ENCODE measurements at regions not wholly inside any gene's neighbourhood (a gene's known extent, or its start where the extent isn't known, plus 50 kb on each side); places are given as distances from the start of the nearest gene placed in this dataset.

DNA sequence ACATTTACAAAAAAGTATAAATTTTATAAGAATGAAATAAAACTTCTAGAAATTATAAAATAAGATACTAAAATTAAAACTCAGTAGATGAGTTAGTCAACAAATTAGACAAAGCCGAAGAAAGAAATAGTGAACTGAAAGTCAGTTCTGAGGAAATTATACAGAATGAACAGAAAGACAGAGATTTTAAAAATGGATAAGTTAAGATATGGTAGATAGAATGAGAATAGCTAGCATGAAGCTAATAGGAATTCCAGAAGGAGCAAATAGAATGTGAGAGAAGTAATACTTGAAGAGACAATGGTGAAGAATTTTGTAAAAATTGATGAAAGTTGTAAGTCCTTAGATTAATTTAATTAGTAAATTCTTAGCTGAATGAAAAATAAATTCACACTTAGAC lies 430.4 kb upstream of the RUNX1 start:
- no peaks in the 10 kb centered on the region for H3K9me3 ChIP-seq (ENCODE audit: control insufficient read depth in 1 of 2, low read length in 2 of 2)

GRCh38 chr21:35479065-35479448 lies 430.0 kb upstream of the RUNX1 start:
- Histone ChIP-seq H3K36me3 (ENCODE audit: control insufficient read depth in 1 of 2, insufficient read depth in 2 of 2, low read length in 2 of 2) (no peaks in the 10 kb centered on the region), H3K4me1 (ENCODE audit: control insufficient read depth in 1 of 2, insufficient read depth in 2 of 2, low read length in 2 of 2) (peaks cover 0 to 5% of the 10 kb centered on the region in 2 donors), H3K9me3 (ENCODE audit: control insufficient read depth in 1 of 2, low read length in 2 of 2) (no peaks in the 10 kb centered on the region), H3K27me3 (ENCODE audit: control insufficient read depth in 1 of 2, insufficient read depth in 2 of 2, low read length in 2 of 2) (no peaks in the 10 kb centered on the region), H3K9ac (ENCODE audit: low read depth in 1 of 2, low read length in 2 of 2) (no peak overlapping the region), H3K27ac (ENCODE audit: low read depth, low read length) (no peak overlapping the region), H3K4me3 (ENCODE audit: low read depth in 1 of 2, low read length in 2 of 2) (no peak overlapping the region)

More for the DNA sequence above, 430.4 kb upstream of the RUNX1 start:
- Histone ChIP-seq H3K36me3 (ENCODE audit: control insufficient read depth in 1 of 2, insufficient read depth in 2 of 2, low read length in 2 of 2) (no peaks in the 10 kb centered on the region), H3K9ac (ENCODE audit: low read depth in 1 of 2, low read length in 2 of 2) (no peak overlapping the region), H3K27ac (ENCODE audit: low read depth, low read length) (no peak overlapping the region), H3K4me1 (ENCODE audit: control insufficient read depth in 1 of 2, insufficient read depth in 2 of 2, low read length in 2 of 2) (peaks cover 0 to 5% of the 10 kb centered on the region in 2 donors), H3K27me3 (ENCODE audit: control insufficient read depth in 1 of 2, insufficient read depth in 2 of 2, low read length in 2 of 2) (no peaks in the 10 kb centered on the region), H3K4me3 (ENCODE audit: low read depth in 1 of 2, low read length in 2 of 2) (no peak overlapping the region)

- Histone ChIP-seq H3K9ac (ENCODE audit: low read depth in 1 of 2, low read length in 2 of 2) (no peak overlapping the region), H3K27me3 (ENCODE audit: control insufficient read depth in 1 of 2, insufficient read depth in 2 of 2, low read length in 2 of 2) (no peaks in the 10 kb centered on the region), H3K36me3 (ENCODE audit: control insufficient read depth in 1 of 2, insufficient read depth in 2 of 2, low read length in 2 of 2) (no peaks in the 10 kb centered on the region), H3K9me3 (ENCODE audit: control insufficient read depth in 1 of 2, low read length in 2 of 2) (no peaks in the 10 kb centered on the region), H3K27ac (ENCODE audit: low read depth, low read length) (no peak overlapping the region), H3K4me1 (ENCODE audit: control insufficient read depth in 1 of 2, insufficient read depth in 2 of 2, low read length in 2 of 2) (peaks cover 0 to 5% of the 10 kb centered on the region in 2 donors), H3K4me3 (ENCODE audit: low read depth in 1 of 2, low read length in 2 of 2) (no peak overlapping the region)
Observed at GRCh38 chr21:35478161-35479064, 429.3 kb upstream of the RUNX1 start.

- peaks cover 0 to 5% of the 10 kb centered on the region in 2 donors for H3K4me1 ChIP-seq (ENCODE audit: control insufficient read depth in 1 of 2, insufficient read depth in 2 of 2, low read length in 2 of 2)
Observed at GRCh38 chr21:35477622-35478021, 428.5 kb upstream of the RUNX1 start.

GRCh38 chr21:35476621-35477395 lies 427.7 kb upstream of the RUNX1 start:
- peaks cover 0 to 5% of the 10 kb centered on the region in 2 donors for H3K4me1 ChIP-seq (ENCODE audit: control insufficient read depth in 1 of 2, insufficient read depth in 2 of 2, low read length in 2 of 2)
- no peaks in the 10 kb centered on the region for H3K36me3 ChIP-seq (ENCODE audit: control insufficient read depth in 1 of 2, insufficient read depth in 2 of 2, low read length in 2 of 2)
- H3K27me3 ChIP-seq (ENCODE audit: control insufficient read depth in 1 of 2, insufficient read depth in 2 of 2, low read length in 2 of 2) = no peaks in the 10 kb centered on the region
- no peak overlapping the region for H3K9ac ChIP-seq (ENCODE audit: low read depth in 1 of 2, low read length in 2 of 2)
- no peak overlapping the region for H3K4me3 ChIP-seq (ENCODE audit: low read depth in 1 of 2, low read length in 2 of 2)
- peak overlapping the region; percentile 5 for H3K27ac ChIP-seq (ENCODE audit: low read depth, low read length)
- no peaks in the 10 kb centered on the region for H3K9me3 ChIP-seq (ENCODE audit: control insufficient read depth in 1 of 2, low read length in 2 of 2)

More at GRCh38 chr21:35477622-35478021, 428.5 kb upstream of the RUNX1 start:
- Histone ChIP-seq H3K4me3 (ENCODE audit: low read depth in 1 of 2, low read length in 2 of 2) (no peak overlapping the region), H3K9me3 (ENCODE audit: control insufficient read depth in 1 of 2, low read length in 2 of 2) (no peaks in the 10 kb centered on the region), H3K36me3 (ENCODE audit: control insufficient read depth in 1 of 2, insufficient read depth in 2 of 2, low read length in 2 of 2) (no peaks in the 10 kb centered on the region), H3K9ac (ENCODE audit: low read depth in 1 of 2, low read length in 2 of 2) (no peak overlapping the region), H3K27me3 (ENCODE audit: control insufficient read depth in 1 of 2, insufficient read depth in 2 of 2, low read length in 2 of 2) (no peaks in the 10 kb centered on the region), H3K27ac (ENCODE audit: low read depth, low read length) (peak overlapping the region; percentile 5)

DNA sequence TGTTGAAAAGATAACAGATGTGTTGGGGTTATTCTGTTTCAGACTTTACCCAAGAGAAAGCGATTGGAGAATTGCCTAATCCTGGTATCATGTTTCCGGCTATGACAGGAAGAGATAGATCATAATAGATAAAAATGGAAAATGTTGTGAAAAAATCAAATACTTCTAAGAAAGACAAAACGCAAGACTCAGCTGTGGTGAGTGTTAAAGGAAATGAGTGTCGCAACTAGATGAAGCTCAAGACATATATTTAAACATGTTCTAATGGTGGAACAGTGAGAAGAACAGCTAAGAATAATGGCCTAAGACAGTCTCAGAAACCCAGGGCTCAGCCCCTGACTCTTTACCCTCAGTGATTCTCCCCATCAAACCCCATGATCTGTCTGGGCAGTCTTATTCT lies 426.7 kb upstream of the RUNX1 start:
- H3K27ac ChIP-seq (ENCODE audit: low read depth, low read length) = no peak overlapping the region
- H3K4me3 ChIP-seq (ENCODE audit: low read depth in 1 of 2, low read length in 2 of 2) = no peak overlapping the region
- H3K9ac ChIP-seq (ENCODE audit: low read depth in 1 of 2, low read length in 2 of 2) = no peak overlapping the region
- H3K4me1 ChIP-seq (ENCODE audit: control insufficient read depth in 1 of 2, insufficient read depth in 2 of 2, low read length in 2 of 2) = peaks cover 0 to 5% of the 10 kb centered on the region in 2 donors
- no peaks in the 10 kb centered on the region for H3K9me3 ChIP-seq (ENCODE audit: control insufficient read depth in 1 of 2, low read length in 2 of 2)
- H3K27me3 ChIP-seq (ENCODE audit: control insufficient read depth in 1 of 2, insufficient read depth in 2 of 2, low read length in 2 of 2) = no peaks in the 10 kb centered on the region
- no peaks in the 10 kb centered on the region for H3K36me3 ChIP-seq (ENCODE audit: control insufficient read depth in 1 of 2, insufficient read depth in 2 of 2, low read length in 2 of 2)

DNA sequence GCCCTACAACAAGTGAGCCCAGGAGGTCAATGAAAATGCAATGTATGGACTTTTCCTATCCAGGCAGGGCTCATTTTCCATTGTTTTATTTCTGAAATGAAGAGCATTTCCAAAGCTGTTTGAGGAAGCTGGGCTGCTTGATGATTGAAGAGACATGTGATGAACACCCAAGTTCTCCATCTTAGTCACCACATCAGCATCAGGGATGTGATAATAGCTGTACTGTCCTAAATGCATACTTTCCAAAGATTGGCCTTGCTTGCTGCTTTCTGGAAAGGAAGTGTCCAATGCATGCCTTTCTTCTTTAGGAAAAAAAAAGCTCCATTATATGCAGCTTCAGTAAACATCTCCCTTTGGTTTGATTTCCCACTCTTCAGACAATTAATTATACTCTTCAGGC lies 425.9 kb upstream of the RUNX1 start:
- no peaks in the 10 kb centered on the region for H3K36me3 ChIP-seq (ENCODE audit: control insufficient read depth in 1 of 2, insufficient read depth in 2 of 2, low read length in 2 of 2)
- no peak overlapping the region for H3K9ac ChIP-seq (ENCODE audit: low read depth in 1 of 2, low read length in 2 of 2)
- no peak overlapping the region for H3K27ac ChIP-seq (ENCODE audit: low read depth, low read length)
- no peaks in the 10 kb centered on the region for H3K27me3 ChIP-seq (ENCODE audit: control insufficient read depth in 1 of 2, insufficient read depth in 2 of 2, low read length in 2 of 2)
- H3K4me3 ChIP-seq (ENCODE audit: low read depth in 1 of 2, low read length in 2 of 2) = no peak overlapping the region
- H3K4me1 ChIP-seq (ENCODE audit: control insufficient read depth in 1 of 2, insufficient read depth in 2 of 2, low read length in 2 of 2) = peaks cover 0 to 5% of the 10 kb centered on the region in 2 donors
- H3K9me3 ChIP-seq (ENCODE audit: control insufficient read depth in 1 of 2, low read length in 2 of 2) = no peaks in the 10 kb centered on the region

DNA sequence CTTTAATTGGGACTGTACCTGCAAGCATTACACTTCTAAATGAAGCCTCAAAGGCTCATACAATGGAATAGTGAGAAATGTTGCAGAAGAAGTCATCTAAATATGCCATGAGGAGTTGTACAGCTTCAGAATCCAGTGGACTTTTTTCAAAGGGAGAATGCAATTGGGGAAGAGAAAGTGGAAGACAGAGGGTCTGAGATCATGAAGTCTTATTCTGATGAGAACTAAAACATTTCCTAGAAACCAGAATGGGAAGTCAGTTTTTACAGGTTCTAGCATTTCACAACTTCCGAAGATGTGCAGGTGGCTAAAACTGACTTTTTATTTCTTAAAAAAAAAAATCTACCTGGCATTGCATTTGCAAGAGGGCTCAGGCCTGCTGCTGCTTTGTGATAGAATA lies 424.4 kb upstream of the RUNX1 start:
- Histone ChIP-seq H3K27me3 (ENCODE audit: control insufficient read depth in 1 of 2, insufficient read depth in 2 of 2, low read length in 2 of 2) (no peaks in the 10 kb centered on the region), H3K9me3 (ENCODE audit: control insufficient read depth in 1 of 2, low read length in 2 of 2) (no peaks in the 10 kb centered on the region), H3K27ac (ENCODE audit: low read depth, low read length) (no peak overlapping the region), H3K4me1 (ENCODE audit: control insufficient read depth in 1 of 2, insufficient read depth in 2 of 2, low read length in 2 of 2) (peaks cover 0 to 5% of the 10 kb centered on the region in 2 donors), H3K9ac (ENCODE audit: low read depth in 1 of 2, low read length in 2 of 2) (no peak overlapping the region), H3K36me3 (ENCODE audit: control insufficient read depth in 1 of 2, insufficient read depth in 2 of 2, low read length in 2 of 2) (no peaks in the 10 kb centered on the region), H3K4me3 (ENCODE audit: low read depth in 1 of 2, low read length in 2 of 2) (no peak overlapping the region)

GRCh38 chr21:35470522-35470921 lies 421.4 kb upstream of the RUNX1 start:
- no peak overlapping the region for H3K4me3 ChIP-seq (ENCODE audit: low read depth in 1 of 2, low read length in 2 of 2)
- no peaks in the 10 kb centered on the region for H3K4me1 ChIP-seq (ENCODE audit: control insufficient read depth in 1 of 2, insufficient read depth in 2 of 2, low read length in 2 of 2)
- H3K27me3 ChIP-seq (ENCODE audit: control insufficient read depth in 1 of 2, insufficient read depth in 2 of 2, low read length in 2 of 2) = no peaks in the 10 kb centered on the region
- H3K27ac ChIP-seq (ENCODE audit: low read depth, low read length) = no peak overlapping the region
- peaks cover 0 to 7% of the 10 kb centered on the region in 2 donors for H3K9me3 ChIP-seq (ENCODE audit: control insufficient read depth in 1 of 2, low read length in 2 of 2)
- no peaks in the 10 kb centered on the region for H3K36me3 ChIP-seq (ENCODE audit: control insufficient read depth in 1 of 2, insufficient read depth in 2 of 2, low read length in 2 of 2)
- no peak overlapping the region for H3K9ac ChIP-seq (ENCODE audit: low read depth in 1 of 2, low read length in 2 of 2)

DNA sequence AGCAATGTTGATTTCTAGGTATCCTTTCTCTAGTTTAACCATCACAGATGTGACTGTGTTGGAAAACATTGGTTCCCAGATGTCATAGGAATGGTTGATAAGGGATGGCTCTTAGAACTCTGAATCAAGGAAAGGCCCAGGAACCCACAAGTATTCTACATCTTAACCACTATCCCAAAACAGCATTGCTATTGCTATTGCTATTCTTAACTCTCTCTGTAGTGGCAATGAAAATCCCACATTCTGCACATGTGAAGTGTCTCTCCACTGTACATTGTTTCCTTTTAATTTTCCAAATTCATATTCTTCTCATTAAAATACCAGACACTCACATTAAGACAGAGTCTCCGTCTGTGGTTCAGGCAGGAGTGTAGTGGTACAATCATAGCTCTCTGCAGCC lies 420.4 kb upstream of the RUNX1 start:
- Histone ChIP-seq H3K36me3 (ENCODE audit: control insufficient read depth in 1 of 2, insufficient read depth in 2 of 2, low read length in 2 of 2) (no peaks in the 10 kb centered on the region), H3K4me1 (ENCODE audit: control insufficient read depth in 1 of 2, insufficient read depth in 2 of 2, low read length in 2 of 2) (no peaks in the 10 kb centered on the region), H3K4me3 (ENCODE audit: low read depth in 1 of 2, low read length in 2 of 2) (no peak overlapping the region), H3K27me3 (ENCODE audit: control insufficient read depth in 1 of 2, insufficient read depth in 2 of 2, low read length in 2 of 2) (no peaks in the 10 kb centered on the region), H3K9ac (ENCODE audit: low read depth in 1 of 2, low read length in 2 of 2) (no peak overlapping the region), H3K27ac (ENCODE audit: low read depth, low read length) (no peak overlapping the region), H3K9me3 (ENCODE audit: control insufficient read depth in 1 of 2, low read length in 2 of 2) (peaks cover 0 to 7% of the 10 kb centered on the region in 2 donors)
